ENCODE measurements at regions not wholly inside any gene's neighbourhood (a gene's known extent, or its start where the extent isn't known, plus 50 kb on each side); places are given as distances from the start of the nearest gene placed in this dataset.

DNA sequence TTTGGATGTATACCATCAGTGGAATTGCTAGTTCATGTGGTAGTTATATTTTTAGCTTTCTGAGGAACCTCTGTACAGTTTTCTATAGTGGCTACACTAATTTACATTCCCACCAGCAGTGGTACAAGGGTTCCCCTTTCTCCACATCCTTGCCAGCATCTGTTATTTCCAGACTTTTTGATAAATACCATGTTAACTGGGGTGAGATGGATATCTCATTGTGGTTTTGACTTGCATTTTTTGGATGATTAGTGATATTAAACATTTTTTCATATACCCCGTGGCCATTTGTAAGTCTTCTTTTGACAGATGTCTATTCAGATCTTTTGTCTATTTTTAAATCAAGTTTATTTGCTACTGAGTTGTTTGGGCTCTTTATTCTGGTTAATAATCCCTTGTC is 455.6 kb upstream of the RARB start (continued):
- TF ChIP-seq, protein P1, sequence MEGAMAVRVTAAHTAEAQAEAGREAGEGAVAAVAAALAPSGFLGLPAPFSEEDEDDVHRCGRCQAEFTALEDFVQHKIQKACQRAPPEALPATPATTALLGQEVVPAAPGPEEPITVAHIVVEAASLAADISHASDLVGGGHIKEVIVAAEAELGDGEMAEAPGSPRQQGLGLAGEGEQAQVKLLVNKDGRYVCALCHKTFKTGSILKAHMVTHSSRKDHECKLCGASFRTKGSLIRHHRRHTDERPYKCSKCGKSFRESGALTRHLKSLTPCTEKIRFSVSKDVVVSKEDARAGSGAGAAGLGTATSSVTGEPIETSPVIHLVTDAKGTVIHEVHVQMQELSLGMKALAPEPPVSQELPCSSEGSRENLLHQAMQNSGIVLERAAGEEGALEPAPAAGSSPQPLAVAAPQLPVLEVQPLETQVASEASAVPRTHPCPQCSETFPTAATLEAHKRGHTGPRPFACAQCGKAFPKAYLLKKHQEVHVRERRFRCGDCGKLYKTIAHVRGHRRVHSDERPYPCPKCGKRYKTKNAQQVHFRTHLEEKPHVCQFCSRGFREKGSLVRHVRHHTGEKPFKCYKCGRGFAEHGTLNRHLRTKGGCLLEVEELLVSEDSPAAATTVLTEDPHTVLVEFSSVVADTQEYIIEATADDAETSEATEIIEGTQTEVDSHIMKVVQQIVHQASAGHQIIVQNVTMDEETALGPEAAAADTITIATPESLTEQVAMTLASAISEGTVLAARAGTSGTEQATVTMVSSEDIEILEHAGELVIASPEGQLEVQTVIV (IDR thresholded peaks at IDR 0.05; ENCODE audit: borderline replicate concordance, partially characterized antibody): no peak
- TF ChIP-seq TCF7 (IDR thresholded peaks at IDR 0.05; ENCODE audit: borderline replicate concordance): no peak

DNA sequence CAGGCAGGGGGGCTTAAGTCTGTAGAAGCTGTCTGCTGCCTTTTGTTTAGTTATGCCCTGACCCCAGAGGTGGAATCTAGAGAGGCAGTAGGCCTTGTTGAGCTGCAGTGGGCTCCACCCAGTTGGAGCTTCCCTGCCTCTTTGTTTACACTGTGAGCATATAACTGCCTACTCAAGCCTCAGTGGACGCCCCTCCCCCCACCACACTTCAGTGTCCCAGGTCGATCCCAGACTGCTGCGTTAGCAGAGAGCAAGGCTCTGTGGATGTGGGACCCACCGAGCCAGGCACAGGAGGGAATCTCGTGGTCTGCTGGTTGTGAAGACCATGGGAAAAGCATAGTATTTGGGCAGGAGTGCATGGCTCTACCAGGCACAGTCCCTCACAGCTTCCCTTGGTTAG is 446.8 kb upstream of the RARB start:
- ChIA-PET RAD21 (ENCODE audit: unreplicated experiment) (no interaction called here), SMC1A (ENCODE audit: uncharacterized antibody, unreplicated experiment) (no interaction called here), CTCF (no interaction called here), POLR2A (no interaction called here)
- no peak overlapping the region for H3K9ac ChIP-seq (ENCODE audit: control insufficient read depth, insufficient read depth, low read length)
- H3K4me3 ChIP-seq: no peak overlapping the region
- H3K27me3 ChIP-seq (replicated peaks in 1 of 2; ENCODE audit: control insufficient read depth in 2 of 2, insufficient read depth in 2 of 2, low read length in 1 of 2): no peaks in the 10 kb centered on the region
- TF ChIP-seq TCF3 (IDR thresholded peaks at IDR 0.05; ENCODE audit: borderline replicate concordance, insufficient read depth, low read depth, low read length) (no peak), EZH2 (IDR thresholded peaks at IDR 0.05; ENCODE audit: borderline replicate concordance, control insufficient read depth, low read depth, low read length) (no peak), DPF2 (IDR thresholded peaks at IDR 0.05) (no peak), CHD2 (IDR thresholded peaks at IDR 0.05; ENCODE audit: borderline replicate concordance, low read depth, low read length) (no peak), HDAC6 (IDR thresholded peaks at IDR 0.05; ENCODE audit: unreplicated experiment) (no peak)
- no peaks in the 10 kb centered on the region for H3K4me1 ChIP-seq (ENCODE audit: control insufficient read depth, insufficient read depth, low read length)
- no peaks in the 10 kb centered on the region for H3K9me3 ChIP-seq (replicated peaks; ENCODE audit: control insufficient read depth, insufficient read depth, low read length)
- no peak for DNase-seq (ENCODE audit: low read depth, low spot score)
- WGBS (ENCODE audit: insufficient coverage, insufficient replicate concordance, low lambda C conversion rate, missing lambda C conversion rate): 25% methylated on average over 5 of the region's 5 CpGs
- intact Hi-C loops (cut with micrococcal nuclease; ENCODE audit: unreplicated experiment) (no loop called here), in situ Hi-C loops (cut with MboI) (no loop called here)
- H3K27ac ChIP-seq (ENCODE audit: control insufficient read depth, insufficient read depth): no peak overlapping the region
- H3K4me2 ChIP-seq (ENCODE audit: control insufficient read depth, insufficient read depth): no peak overlapping the region
- no peak for FAIRE-seq
- H3K79me2 ChIP-seq (ENCODE audit: control insufficient read depth, insufficient read depth, low read length): no peaks in the 10 kb centered on the region
- H4K20me1 ChIP-seq (ENCODE audit: control insufficient read depth, insufficient read depth): no peaks in the 10 kb centered on the region
- H2AFZ ChIP-seq (ENCODE audit: control insufficient read depth, low read depth, low read length): no peak overlapping the region
- no peak for ATAC-seq
- BruUV-seq (replicated peaks): no TSS peak
- no peaks in the 10 kb centered on the region for H3K36me3 ChIP-seq (ENCODE audit: control insufficient read depth in 2 of 2, insufficient read depth in 2 of 2, low read length in 1 of 2)

All from GM12878 (cell line).